ENCODE measurements at regions not wholly inside any gene's neighbourhood (a gene's known extent, or its start where the extent isn't known, plus 50 kb on each side); places are given as distances from the start of the nearest gene placed in this dataset.
"Not testable (repeated sequence)": the region's sequence is repeated elsewhere in the genome, so short reads cannot be mapped to it uniquely, and the experiment has no call there.

- TF ChIP-seq SRF (IDR thresholded peaks at IDR 0.05; ENCODE audit: low read depth) (no peak), EGR1 (IDR thresholded peaks at IDR 0.05; ENCODE audit: low read depth) (no peak), TCF7L2 (IDR thresholded peaks at IDR 0.05; ENCODE audit: borderline replicate concordance, extremely low read depth, insufficient read depth, insufficient read length) (no peak), POLR2A (IDR thresholded peaks at IDR 0.05; ENCODE audit: borderline replicate concordance, extremely low read depth, insufficient read depth, insufficient read length) (no peak), ZNF274 (IDR thresholded peaks at IDR 0.05; ENCODE audit: low read depth, low read length) (no peak), YY1 (IDR thresholded peaks at IDR 0.05; ENCODE audit: extremely low read depth, insufficient replicate concordance, low read depth, low read length) (no peak)
Observed at GRCh38 chr4:125169192-125169591, 145.6 kb upstream of the FAT4 start (continued).

GRCh38 chr4:125168531-125168930 lies 146.2 kb upstream of the FAT4 start:
- POLR2A ChIA-PET = no interaction called here
- intact Hi-C loops (cut with micrococcal nuclease) = no loop called here
- Histone ChIP-seq H3K79me2 (ENCODE audit: insufficient read depth, low read length) (no peaks in the 10 kb centered on the region), H3K9me2 (ENCODE audit: insufficient read depth) (0 out of 2 replicates have a peak, but pooled peaks cover 4% of the 10 kb centered on the region), H3K9ac (ENCODE audit: low read length) (no peak overlapping the region), H3K27ac (ENCODE audit: low read depth, low read length) (no peak overlapping the region), H3K36me3 (ENCODE audit: control insufficient read depth in 1 of 2, insufficient read depth in 2 of 2, low read length in 2 of 2) (no peaks in the 10 kb centered on the region), H3K27me3 (ENCODE audit: insufficient read depth, low read length) (no peaks in the 10 kb centered on the region), H3K4me2 (ENCODE audit: low read length) (no peak overlapping the region), H3K9me3 (ENCODE audit: control insufficient read depth in 1 of 2, insufficient read depth in 1 of 2, low read depth in 1 of 2, low read length in 2 of 2) (no peaks in the 10 kb centered on the region), H3K4me3 (replicated peaks in 1 of 2; ENCODE audit: low read depth in 1 of 2, low read length in 2 of 2) (no peak overlapping the region), H4K20me1 (ENCODE audit: insufficient read depth) (no peaks in the 10 kb centered on the region), H2AFZ (ENCODE audit: low read depth, low read length, poor library complexity, severe bottlenecking) (no peak overlapping the region), H3K4me1 (ENCODE audit: control insufficient read depth in 1 of 2, insufficient read depth in 2 of 2, low read length in 2 of 2) (no peaks in the 10 kb centered on the region)
- ATAC-seq = no peak
- CTCF ChIA-PET = no interaction called here
- RAD21 ChIA-PET (ENCODE audit: low non-redundant PET in 1 of 2, low total read pairs in 2 of 2, uncharacterized antibody in 2 of 2, unreplicated experiment in 2 of 2) = no interaction called here
- no peak for DNase-seq (ENCODE audit: low read depth, low spot score)
- no TSS peak for BruUV-seq (replicated peaks)
- TF ChIP-seq REST (IDR thresholded peaks at IDR 0.05; ENCODE audit: low read depth) = no peak
- no peak for TF ChIP-seq CEBPB (IDR thresholded peaks at IDR 0.05; ENCODE audit: low read depth)
- TF ChIP-seq EZH2 (IDR thresholded peaks at IDR 0.05) = no peak
- no peak for TF ChIP-seq ZBTB33 (IDR thresholded peaks at IDR 0.05; ENCODE audit: extremely low read depth, insufficient replicate concordance, low read length)
- TF ChIP-seq ZNF274 (IDR thresholded peaks at IDR 0.05; ENCODE audit: low read depth, low read length) = no peak
- TF ChIP-seq SIN3A (IDR thresholded peaks at IDR 0.05; ENCODE audit: low read depth) = no peak
- TF ChIP-seq ELF1 (IDR thresholded peaks at IDR 0.05; ENCODE audit: borderline replicate concordance, low read depth) = no peak

DNA sequence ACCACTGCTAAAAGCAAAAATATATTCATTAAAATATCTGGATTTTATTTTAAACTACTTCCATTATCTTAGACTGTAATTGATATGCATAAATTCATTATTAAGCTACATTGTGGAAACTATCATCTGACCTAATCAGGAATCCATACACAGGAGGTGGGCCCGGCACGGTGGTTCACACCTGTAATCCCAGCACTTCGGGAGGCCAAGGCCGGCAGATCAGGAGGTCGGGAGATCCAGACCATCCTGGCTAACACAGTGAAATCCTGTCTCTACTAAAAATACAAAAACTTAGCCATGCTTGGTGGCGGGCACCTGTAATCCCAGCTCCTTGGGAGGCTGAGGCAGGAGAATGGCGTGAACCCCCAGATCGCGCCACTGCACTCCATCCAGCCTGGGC lies 148.7 kb upstream of the FAT4 start:
- CTCF ChIA-PET; H3K9me2 ChIP-seq (ENCODE audit: insufficient read depth); H3K4me2 ChIP-seq (ENCODE audit: low read length); H3K4me1 ChIP-seq (ENCODE audit: control insufficient read depth in 1 of 2, insufficient read depth in 2 of 2, low read length in 2 of 2); RAD21 ChIA-PET (ENCODE audit: low non-redundant PET in 1 of 2, low total read pairs in 2 of 2, uncharacterized antibody in 2 of 2, unreplicated experiment in 2 of 2); H3K9ac ChIP-seq (ENCODE audit: low read length); H3K27ac ChIP-seq (ENCODE audit: low read depth, low read length); POLR2A ChIA-PET; H4K20me1 ChIP-seq (ENCODE audit: insufficient read depth); H3K9me3 ChIP-seq (ENCODE audit: control insufficient read depth in 1 of 2, insufficient read depth in 1 of 2, low read depth in 1 of 2, low read length in 2 of 2); H3K36me3 ChIP-seq (ENCODE audit: control insufficient read depth in 1 of 2, insufficient read depth in 2 of 2, low read length in 2 of 2); DNase-seq (ENCODE audit: low read depth, low spot score); H3K27me3 ChIP-seq (ENCODE audit: insufficient read depth, low read length); H2AFZ ChIP-seq (ENCODE audit: low read depth, low read length, poor library complexity, severe bottlenecking); H3K79me2 ChIP-seq (ENCODE audit: insufficient read depth, low read length); ATAC-seq; BruUV-seq (replicated peaks); H3K4me3 ChIP-seq (replicated peaks in 1 of 2; ENCODE audit: low read depth in 1 of 2, low read length in 2 of 2); intact Hi-C loops (cut with micrococcal nuclease): not testable (repeated sequence)

All from HCT116 (cell line).